Fibroblast of lung (primary cell): ENCODE measurements at regions not wholly inside any gene's neighbourhood (a gene's known extent, or its start where the extent isn't known, plus 50 kb on each side); places are given as distances from the start of the nearest gene placed in this dataset.

Experiments
- EZH2 ChIP-seq: IDR thresholded peaks from 2 replicates; pipeline ENCODE4 v1.5.1; 2012; ENCODE audit warnings: low read length, control low read depth, mild to moderate bottlenecking; ENCODE audit errors: missing control alignments
- TF ChIP-seq, protein P1 (sequence below), 2 donors: IDR thresholded peaks in 1 of 2; conservative IDR thresholded peaks in 1 of 2; 1 replicate in 1 of 2; 2 replicates in 1 of 2; pipeline ENCODE4 v1.5.1; 2011 to 2012; ENCODE audit warnings: low read length in 2 of 2, control low read depth in 1 of 2, inconsistent platforms in 1 of 2, low read depth in 1 of 2, mild to moderate bottlenecking in 1 of 2

DNA sequence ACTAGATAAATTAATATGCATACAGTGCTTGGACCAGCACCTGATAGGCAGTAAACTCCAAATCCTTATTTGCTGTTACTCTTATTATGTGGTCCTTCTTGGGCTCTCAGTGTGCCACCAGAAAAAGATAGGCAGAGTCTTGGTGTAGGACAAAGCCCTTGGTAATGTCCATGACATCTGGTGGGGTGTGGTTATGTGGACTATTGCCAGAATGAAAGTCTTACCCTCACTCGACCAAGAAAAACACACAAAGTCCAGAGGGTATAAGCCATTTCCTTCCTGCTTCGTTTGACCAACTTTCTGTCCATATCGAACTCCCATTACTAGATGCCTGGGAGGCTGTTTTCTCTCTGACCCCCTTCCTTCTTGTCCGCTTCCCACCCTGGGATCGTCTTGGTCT is 140.9 kb downstream of the UTP18 start:
- TF ChIP-seq, protein P1, sequence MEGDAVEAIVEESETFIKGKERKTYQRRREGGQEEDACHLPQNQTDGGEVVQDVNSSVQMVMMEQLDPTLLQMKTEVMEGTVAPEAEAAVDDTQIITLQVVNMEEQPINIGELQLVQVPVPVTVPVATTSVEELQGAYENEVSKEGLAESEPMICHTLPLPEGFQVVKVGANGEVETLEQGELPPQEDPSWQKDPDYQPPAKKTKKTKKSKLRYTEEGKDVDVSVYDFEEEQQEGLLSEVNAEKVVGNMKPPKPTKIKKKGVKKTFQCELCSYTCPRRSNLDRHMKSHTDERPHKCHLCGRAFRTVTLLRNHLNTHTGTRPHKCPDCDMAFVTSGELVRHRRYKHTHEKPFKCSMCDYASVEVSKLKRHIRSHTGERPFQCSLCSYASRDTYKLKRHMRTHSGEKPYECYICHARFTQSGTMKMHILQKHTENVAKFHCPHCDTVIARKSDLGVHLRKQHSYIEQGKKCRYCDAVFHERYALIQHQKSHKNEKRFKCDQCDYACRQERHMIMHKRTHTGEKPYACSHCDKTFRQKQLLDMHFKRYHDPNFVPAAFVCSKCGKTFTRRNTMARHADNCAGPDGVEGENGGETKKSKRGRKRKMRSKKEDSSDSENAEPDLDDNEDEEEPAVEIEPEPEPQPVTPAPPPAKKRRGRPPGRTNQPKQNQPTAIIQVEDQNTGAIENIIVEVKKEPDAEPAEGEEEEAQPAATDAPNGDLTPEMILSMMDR (conservative IDR thresholded peaks at IDR 0.05 in 1 of 2, IDR thresholded peaks at IDR 0.05 in 1 of 2; ENCODE audit: low read depth in 1 of 2, low read length in 2 of 2) = no peak
- no peak for TF ChIP-seq EZH2
